Suppressor macrophage treated with lipopolysaccharide for 4 hours (primary cell): ENCODE measurements at regions not wholly inside any gene's neighbourhood (a gene's known extent, or its start where the extent isn't known, plus 50 kb on each side); places are given as distances from the start of the nearest gene placed in this dataset.

ENCODE experiments used
- DNase-seq: peaks from one replicate; pipeline ENCODE4 v3.0.0-alpha.2; 2020

DNA sequence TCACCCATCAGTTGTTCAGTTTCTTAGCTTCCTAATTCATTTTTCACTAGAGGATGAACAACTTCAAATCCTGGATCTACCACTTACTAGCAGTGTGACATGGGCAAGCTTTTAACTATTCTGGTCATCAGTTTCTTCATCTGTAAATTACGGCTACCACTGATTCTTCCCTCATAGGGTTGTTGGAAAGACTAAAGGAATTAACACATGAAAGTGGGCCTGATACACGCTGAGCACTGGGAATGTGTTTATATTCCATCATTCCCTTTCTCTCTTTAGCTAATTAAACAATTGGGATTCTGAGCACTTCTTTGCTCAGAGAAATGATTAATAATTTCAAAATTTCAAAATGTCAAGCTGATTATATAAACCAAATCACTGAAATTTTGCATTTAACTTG is 862.3 kb upstream of the GCFC2 start:
- DNase-seq, result no peak

DNA sequence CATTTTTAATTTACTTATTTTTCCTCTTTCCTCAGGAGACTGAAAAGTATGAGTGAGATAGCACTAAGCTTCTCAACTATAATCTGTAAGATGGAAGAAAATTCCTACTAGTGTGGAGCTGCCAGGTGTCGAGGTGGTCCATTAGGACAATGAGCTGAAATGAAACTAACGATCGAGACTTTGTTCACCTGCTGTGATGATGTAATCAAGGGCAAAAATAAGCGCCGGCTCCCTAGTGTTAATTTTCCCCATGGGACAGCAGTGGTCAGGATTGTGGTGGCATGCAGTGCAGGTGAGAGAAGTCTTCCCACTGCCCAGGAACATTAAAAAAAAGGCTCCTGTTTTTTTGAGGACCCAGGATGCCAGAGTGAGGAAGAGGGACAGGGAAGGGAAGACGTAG is 859.1 kb upstream of the GCFC2 start:
- no peak for DNase-seq

DNA sequence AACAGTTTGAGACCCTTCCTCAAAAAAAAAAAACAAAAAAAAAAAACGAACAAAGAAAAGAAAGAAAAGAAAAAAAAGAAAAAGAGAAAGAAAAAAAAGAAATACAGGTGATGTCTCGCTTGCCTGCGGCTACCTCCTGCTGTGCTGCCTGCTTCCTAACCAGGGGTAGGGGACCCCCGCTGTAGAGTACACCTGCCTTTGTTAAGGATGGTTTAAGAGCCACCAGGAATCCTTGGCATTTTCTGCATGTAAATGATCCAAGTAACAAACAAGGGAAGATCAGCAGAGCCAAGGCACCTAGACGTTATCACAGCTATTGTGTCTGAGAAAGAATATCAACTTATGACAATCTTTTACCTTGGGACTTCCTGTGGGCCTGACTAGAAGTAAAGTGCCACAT is 856.8 kb upstream of the GCFC2 start:
- DNase-seq, result no peak

DNA sequence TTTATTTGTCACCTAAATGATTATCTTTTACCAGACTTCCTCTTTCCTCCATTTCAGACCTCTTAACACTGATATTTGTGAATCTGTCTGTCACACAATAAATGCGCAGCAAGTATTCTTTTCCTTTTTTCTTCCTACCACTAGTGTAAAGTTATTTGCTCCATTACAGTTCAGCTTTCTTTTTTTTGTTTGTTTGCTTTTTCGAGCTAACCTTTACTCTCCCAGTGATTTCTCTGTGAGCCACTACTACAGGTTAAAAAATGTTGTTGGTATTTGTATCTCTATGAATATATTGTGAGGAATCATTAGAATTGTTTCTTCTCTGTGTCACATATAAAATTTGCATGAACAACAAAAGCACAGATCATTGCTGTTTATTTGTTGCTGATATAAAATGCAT is 854.0 kb upstream of the GCFC2 start:
- DNase-seq, result no peak

- DNase-seq, result no peak
These were observed 853.0 kb upstream of the GCFC2 start for GRCh38 chr2:76563730-76564129.

GRCh38 chr2:76558157-76558556 is 847.4 kb upstream of the GCFC2 start:
- DNase-seq, result no peak

GRCh38 chr2:76556018-76556417 is 845.3 kb upstream of the GCFC2 start:
- no peak for DNase-seq

GRCh38 chr2:76546207-76546606 is 835.5 kb upstream of the GCFC2 start:
- DNase-seq, result no peak

- DNase-seq, result no peak
These were observed 834.2 kb upstream of the GCFC2 start for GRCh38 chr2:76544901-76545300.

- no peak for DNase-seq
These were observed 806.8 kb upstream of the GCFC2 start for GRCh38 chr2:76517574-76517909.

- DNase-seq, result no peak
These were observed 806.3 kb upstream of the GCFC2 start for GRCh38 chr2:76516861-76517573.

DNA sequence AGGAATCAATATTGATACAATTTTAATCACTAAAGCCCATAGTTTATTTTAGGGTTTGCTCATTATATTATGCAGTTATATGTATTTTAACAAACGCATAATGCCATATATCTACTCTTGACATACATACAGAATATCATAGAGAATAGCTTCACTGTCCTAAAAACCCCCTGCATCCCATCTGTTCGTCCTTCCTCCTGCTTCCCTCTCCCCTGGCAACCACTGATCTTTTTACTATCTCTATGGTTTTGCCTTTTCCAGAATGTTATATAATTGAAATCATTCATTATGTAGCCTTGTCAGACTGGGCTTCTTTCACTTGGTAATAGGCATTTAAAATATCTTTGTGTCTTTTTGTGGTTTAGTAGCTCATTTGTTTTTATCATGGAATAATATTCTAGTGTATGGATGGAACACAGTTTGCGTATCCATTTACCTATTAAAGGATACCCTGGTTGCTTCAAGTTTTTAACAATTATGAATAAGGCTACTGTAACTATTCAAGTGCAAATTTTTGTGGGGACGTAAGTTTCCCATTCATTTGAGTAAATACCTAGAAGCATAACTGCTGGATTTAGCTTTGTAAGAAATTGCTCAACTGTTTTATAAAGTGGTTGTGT is 801.6 kb upstream of the GCFC2 start:
- no peak for DNase-seq

- no peak for DNase-seq
These were observed 795.8 kb upstream of the GCFC2 start for GRCh38 chr2:76506538-76506937.

GRCh38 chr2:76501641-76502040 is 790.9 kb upstream of the GCFC2 start:
- no peak for DNase-seq

DNA sequence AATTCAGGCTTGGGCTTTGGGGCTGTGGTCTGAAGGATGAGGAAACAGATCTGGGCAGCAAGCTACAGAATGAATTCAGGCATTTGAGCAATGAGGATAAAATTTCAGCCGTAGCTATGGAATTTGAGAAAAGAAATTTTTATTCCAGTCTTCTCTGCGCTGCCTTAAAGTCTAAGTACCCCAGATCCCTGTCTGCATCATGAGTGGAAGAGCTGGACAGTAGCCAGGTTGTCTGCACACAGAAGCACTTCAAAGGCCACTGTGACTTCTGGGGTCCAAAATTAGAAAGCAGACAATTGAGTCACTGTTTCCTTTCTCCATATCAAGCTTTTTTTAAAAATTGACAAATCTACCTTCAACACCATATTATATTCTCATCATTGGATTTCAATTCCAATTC is 787.6 kb upstream of the GCFC2 start:
- no peak for DNase-seq

GRCh38 chr2:76491503-76491902 is 780.8 kb upstream of the GCFC2 start:
- peak; percentile 25 for DNase-seq

- DNase-seq, result no peak
These were observed 767.7 kb upstream of the GCFC2 start for GRCh38 chr2:76478266-76479035.

- no peak for DNase-seq
These were observed 762.2 kb upstream of the GCFC2 start for GRCh38 chr2:76472946-76473345.

DNA sequence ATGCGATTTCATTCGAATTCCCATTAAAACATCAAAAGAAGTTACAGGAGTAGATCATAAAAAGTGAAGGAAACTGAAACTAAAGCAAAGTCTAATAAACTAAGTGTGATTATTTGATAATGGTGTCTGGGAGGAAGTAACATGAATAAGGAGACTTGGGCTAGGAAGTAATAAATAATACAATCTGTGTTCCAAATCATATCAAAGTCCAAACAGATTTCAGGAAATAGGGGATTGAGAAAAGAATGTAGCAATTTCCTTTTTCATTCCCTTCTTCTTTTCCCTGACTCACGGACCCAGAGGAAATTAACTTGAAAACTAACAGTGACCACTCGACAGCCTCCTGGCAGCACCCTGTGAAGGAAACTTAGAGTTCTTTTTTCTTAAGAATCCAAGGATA is 758.4 kb upstream of the GCFC2 start:
- DNase-seq, result no peak

DNA sequence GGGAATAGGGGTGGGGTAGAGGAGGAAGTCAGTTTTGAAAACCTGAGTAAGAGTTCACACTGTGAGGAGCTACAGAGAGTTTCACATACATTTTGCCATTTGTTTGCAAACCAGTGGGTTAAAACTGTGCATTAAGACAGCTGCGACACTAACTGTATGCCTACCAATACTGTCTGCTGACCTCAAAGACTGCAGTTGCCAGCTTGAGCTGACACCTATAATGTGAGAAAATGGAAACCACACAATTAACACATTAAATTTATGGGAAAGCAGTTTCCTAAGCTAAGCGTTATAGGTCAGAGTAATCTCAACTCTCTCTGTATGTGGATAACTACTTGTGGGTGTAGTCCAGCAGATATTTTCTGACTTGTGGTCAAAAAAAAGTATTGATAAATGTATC is 756.6 kb upstream of the GCFC2 start:
- no peak for DNase-seq

- no peak for DNase-seq
These were observed 753.6 kb upstream of the GCFC2 start for GRCh38 chr2:76464310-76464709.

GRCh38 chr2:76461431-76461830 is 750.7 kb upstream of the GCFC2 start:
- DNase-seq, result no peak

GRCh38 chr2:76455910-76456309 is 745.2 kb upstream of the GCFC2 start:
- no peak for DNase-seq

DNA sequence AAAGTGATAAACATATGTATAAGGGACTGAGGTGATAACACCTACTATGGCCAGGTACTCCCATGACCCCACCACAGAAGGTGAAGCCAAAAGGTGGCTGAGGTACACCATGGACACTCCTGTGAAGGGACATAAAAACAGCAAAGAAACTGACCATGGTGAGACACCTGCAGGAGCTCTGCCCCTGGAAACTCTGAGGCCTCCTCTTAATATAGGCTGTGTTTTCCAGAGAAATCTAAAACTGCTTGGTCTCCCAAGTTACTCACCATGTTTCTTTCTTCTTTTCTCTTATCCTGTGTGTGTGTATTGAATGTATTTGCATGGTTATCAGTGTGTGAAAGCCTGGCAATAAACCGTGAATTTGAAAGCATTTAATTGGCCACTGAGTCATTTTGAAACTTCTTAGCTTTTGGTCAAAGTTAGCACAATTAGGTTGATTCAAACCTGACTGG is 739.3 kb upstream of the GCFC2 start:
- DNase-seq, result no peak
